Tibial nerve (tissue), 3 donors: ENCODE measurements at regions not wholly inside any gene's neighbourhood (a gene's known extent, or its start where the extent isn't known, plus 50 kb on each side); places are given as distances from the start of the nearest gene placed in this dataset.

Experiments used
- CTCF ChIP-seq, 5 experiments: fragments of 200-600 bp in 3 of 5; fragments of 450-650 bp in 2 of 5; sonication (generic) in 3 of 5; IDR thresholded peaks; one replicate each; pipeline ENCODE4 v1.5.1; 2016 to 2019; ENCODE audit warnings: antibody characterized with exemption in 5 of 5, mild to moderate bottlenecking in 3 of 5, moderate library complexity in 2 of 5
- POLR2A ChIP-seq, 2 donors: fragments of 450-650 bp; IDR thresholded peaks; one replicate each; pipeline ENCODE4 v1.6.1; 2017; ENCODE audit warnings: antibody characterized with exemption in 2 of 2, mild to moderate bottlenecking in 2 of 2, moderate library complexity in 2 of 2

- no peak for TF ChIP-seq POLR2A (IDR thresholded peaks at IDR 0.05)
- TF ChIP-seq CTCF (IDR thresholded peaks at IDR 0.05), result no peak
Observed at GRCh38 chr5:116769470-116769869, 194.8 kb upstream of the SEMA6A start.
